Mesenteric fat pad (tissue), 1 donor: ENCODE measurements at regions not wholly inside any gene's neighbourhood (a gene's known extent, or its start where the extent isn't known, plus 50 kb on each side); places are given as distances from the start of the nearest gene placed in this dataset.

Experiments used
- DNase-seq: peaks from one replicate; pipeline ENCODE4 v3.0.0-alpha.2; 2020; ENCODE audit warnings: low spot score
- donor health status: DM: yes; HTN: yes; CAD: no.

GRCh38 chr13:67841071-67841470, 610.9 kb upstream of the PCDH9 start:
- no peak for DNase-seq

GRCh38 chr13:67833564-67833963, 603.4 kb upstream of the PCDH9 start:
- DNase-seq = no peak

GRCh38 chr13:67829641-67830040, 599.5 kb upstream of the PCDH9 start:
- DNase-seq = no peak

GRCh38 chr13:67827992-67828391, 597.9 kb upstream of the PCDH9 start:
- no peak for DNase-seq

- DNase-seq = no peak
Measured at GRCh38 chr13:67821606-67822005, 591.5 kb upstream of the PCDH9 start.

- no peak for DNase-seq
Measured at GRCh38 chr13:67806796-67807195, 576.7 kb upstream of the PCDH9 start.

GRCh38 chr13:67803118-67803517, 573.0 kb upstream of the PCDH9 start:
- DNase-seq = no peak

- no peak for DNase-seq
Measured at GRCh38 chr13:67792151-67792676, 562.1 kb upstream of the PCDH9 start.

- no peak for DNase-seq
Measured at GRCh38 chr13:67791047-67791446, 560.9 kb upstream of the PCDH9 start.

GRCh38 chr13:67776151-67776550, 546.0 kb upstream of the PCDH9 start:
- DNase-seq = no peak

GRCh38 chr13:67775359-67775758, 545.2 kb upstream of the PCDH9 start:
- DNase-seq = no peak

GRCh38 chr13:67772807-67773453, 542.8 kb upstream of the PCDH9 start:
- no peak for DNase-seq

GRCh38 chr13:67771106-67771505, 541.0 kb upstream of the PCDH9 start:
- DNase-seq = no peak

GRCh38 chr13:67769987-67770341, 539.8 kb upstream of the PCDH9 start:
- no peak for DNase-seq

GRCh38 chr13:67769063-67769986, 539.2 kb upstream of the PCDH9 start:
- no peak for DNase-seq

- DNase-seq = no peak
Measured at GRCh38 chr13:67763984-67764383, 533.8 kb upstream of the PCDH9 start.

GRCh38 chr13:67763384-67763783, 533.2 kb upstream of the PCDH9 start:
- DNase-seq = no peak

- no peak for DNase-seq
Measured at GRCh38 chr13:67758975-67759374, 528.8 kb upstream of the PCDH9 start.

GRCh38 chr13:67754012-67754411, 523.9 kb upstream of the PCDH9 start:
- DNase-seq = no peak

- DNase-seq = no peak
Measured at GRCh38 chr13:67752759-67753158, 522.6 kb upstream of the PCDH9 start.

- DNase-seq = no peak
Measured at GRCh38 chr13:67742478-67742877, 512.3 kb upstream of the PCDH9 start.

- DNase-seq = no peak
Measured at GRCh38 chr13:67740871-67741535, 510.9 kb upstream of the PCDH9 start.
